Prostate gland (tissue), 2 donors: ENCODE measurements at regions not wholly inside any gene's neighbourhood (a gene's known extent, or its start where the extent isn't known, plus 50 kb on each side); places are given as distances from the start of the nearest gene placed in this dataset.

ENCODE experiments used
- DNase-seq: peaks from one replicate; pipeline ENCODE4 v3.0.0-alpha.2; 2019; ENCODE audit warnings: low spot score
- H3K27ac ChIP-seq, 2 donors: fragments of 200-600 bp; sonication (generic); 2 replicates each; pipeline ENCODE4 v1.5.1; 2017 to 2019
- H3K27me3 ChIP-seq: fragments of 200-600 bp; sonication (generic); replicated peaks from 2 replicates; pipeline ENCODE4 v1.5.1; 2019; ENCODE audit not compliant: insufficient read depth
- H3K36me3 ChIP-seq, 2 donors: fragments of 200-600 bp; sonication (generic); 1 replicate in 1 of 2; 2 replicates in 1 of 2; pipeline versions ENCODE4 v1.5.1 to v1.8.1; 2017 to 2019
- H3K4me1 ChIP-seq: fragments of 200-600 bp; sonication (generic); replicated peaks from 2 replicates; pipeline ENCODE4 v1.5.1; 2019
- H3K4me3 ChIP-seq, 2 donors: fragments of 200-600 bp; sonication (generic); 2 replicates each; pipeline ENCODE4 v1.5.1; 2017 to 2019
- H3K9me3 ChIP-seq: fragments of 200-600 bp; sonication (generic); 2 replicates; pipeline ENCODE4 v1.5.1; 2017
- CTCF ChIP-seq, 4 experiments: fragments of 200-600 bp in 2 of 4; fragments of 450-650 bp in 2 of 4; sonication (generic) in 2 of 4; IDR thresholded peaks; 1 replicate in 3 of 4; 2 replicates in 1 of 4; pipeline ENCODE4 v1.5.1; 2016 to 2019; ENCODE audit warnings: antibody characterized with exemption in 4 of 4, mild to moderate bottlenecking in 2 of 4, moderate library complexity in 2 of 4
- POLR2A ChIP-seq: fragments of 450-650 bp; IDR thresholded peaks from one replicate; pipeline ENCODE4 v1.6.1; 2016; ENCODE audit warnings: antibody characterized with exemption, mild to moderate bottlenecking
- POLR2AphosphoS5 ChIP-seq: sonication (generic); formaldehyde crosslinking; IDR thresholded peaks from one replicate; pipeline ENCODE4 v1.6.1; 2017; ENCODE audit warnings: antibody characterized with exemption
- WGBS: methylation state at CpG from one replicate; pipeline ENCODE4 v1.1.5; 2018; 5-methylcytosine and 5-hydroxymethylcytosine counted together
- intact Hi-C: fragments of 100-400 bp; cut with DNase I; formaldehyde crosslinking; loops from one replicate; pipeline ENCODE4 v1.14.2; 2022

- TF ChIP-seq POLR2A (no peak), CTCF (IDR thresholded peaks at IDR 0.05) (no peak), POLR2AphosphoS5 (no peak)
- Histone ChIP-seq H3K4me1 (no peaks in the 10 kb centered on the region), H3K27ac (no peak overlapping the region), H3K36me3 (no peaks in the 10 kb centered on the region), H3K27me3 (no peaks in the 10 kb centered on the region), H3K9me3 (no peaks in the 10 kb centered on the region), H3K4me3 (no peak overlapping the region)
- DNase-seq: no peak
- intact Hi-C loops: no loop called here
- WGBS: 71% methylated on average over 4 of the region's 4 CpGs
These were observed 275.2 kb downstream of the SATB1 start for GRCh38 chr3:18149935-18150334.

DNA sequence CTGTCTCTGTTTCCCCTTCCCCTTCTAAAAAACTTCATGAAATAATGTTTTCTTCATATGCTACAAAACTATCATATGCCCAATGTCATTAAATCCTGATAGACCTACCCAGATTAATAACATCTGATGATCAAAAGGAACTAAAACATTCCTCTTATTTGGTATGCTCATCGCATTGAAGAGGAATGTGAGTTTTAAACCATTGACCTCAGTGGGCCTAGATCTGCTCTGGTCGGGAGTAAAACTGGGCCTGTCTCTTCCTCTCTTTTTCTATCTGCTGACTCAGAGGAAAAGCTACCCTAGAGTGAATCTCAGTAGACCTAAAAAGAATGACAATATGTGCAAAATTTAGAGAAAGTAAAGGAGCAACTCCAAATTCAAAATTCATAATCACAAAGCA lies 275.8 kb downstream of the SATB1 start:
- Histone ChIP-seq H3K36me3 (no peaks in the 10 kb centered on the region), H3K4me3 (no peak overlapping the region), H3K27me3 (no peaks in the 10 kb centered on the region), H3K4me1 (no peaks in the 10 kb centered on the region), H3K27ac (no peak overlapping the region), H3K9me3 (no peaks in the 10 kb centered on the region)
- DNase-seq: no peak
- 96% methylated on average over 2 of the region's 2 CpGs for WGBS
- intact Hi-C loops: no loop called here
- TF ChIP-seq POLR2AphosphoS5 (no peak), POLR2A (no peak), CTCF (IDR thresholded peaks at IDR 0.05) (no peak)

DNA sequence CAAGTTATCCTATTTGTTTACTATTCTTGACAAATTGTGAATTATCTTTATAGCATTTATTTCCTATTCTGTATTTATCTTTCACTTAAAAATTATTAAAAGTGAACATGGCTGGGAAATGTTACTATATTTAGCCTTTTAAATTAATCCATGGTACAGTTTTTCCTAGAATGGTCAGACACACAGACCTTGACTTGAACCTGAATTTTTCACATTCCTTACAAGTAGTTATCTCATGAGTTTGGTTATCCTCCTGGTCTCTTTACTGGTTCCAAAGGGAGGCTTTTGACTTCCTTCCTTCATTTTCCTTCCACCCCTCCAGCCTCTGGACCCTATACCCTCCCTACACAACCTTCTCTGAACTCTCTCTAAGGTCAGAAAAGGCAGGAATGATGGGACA lies 280.6 kb downstream of the SATB1 start:
- intact Hi-C loops: no loop called here

GRCh38 chr3:18143258-18143780 lies 281.8 kb downstream of the SATB1 start:
- DNase-seq: no peak
- 77% methylated on average over 6 of the region's 6 CpGs for WGBS
- H3K27me3 ChIP-seq: no peaks in the 10 kb centered on the region
- no peaks in the 10 kb centered on the region for H3K4me1 ChIP-seq
- H3K36me3 ChIP-seq: no peaks in the 10 kb centered on the region
- no peaks in the 10 kb centered on the region for H3K9me3 ChIP-seq
- intact Hi-C loops: no loop called here
- TF ChIP-seq POLR2A (no peak), POLR2AphosphoS5 (no peak), CTCF (IDR thresholded peaks at IDR 0.05) (no peak)
- H3K4me3 ChIP-seq: no peak overlapping the region
- no peak overlapping the region for H3K27ac ChIP-seq

More for the DNA sequence above, 280.6 kb downstream of the SATB1 start:
- no peaks in the 10 kb centered on the region for H3K27me3 ChIP-seq
- H3K4me1 ChIP-seq: no peaks in the 10 kb centered on the region
- no peaks in the 10 kb centered on the region for H3K36me3 ChIP-seq
- TF ChIP-seq POLR2A (no peak), POLR2AphosphoS5 (no peak), CTCF (IDR thresholded peaks at IDR 0.05) (no peak)
- no peak for DNase-seq
- H3K9me3 ChIP-seq: no peaks in the 10 kb centered on the region
- H3K4me3 ChIP-seq: no peak overlapping the region
- H3K27ac ChIP-seq: no peak overlapping the region

DNA sequence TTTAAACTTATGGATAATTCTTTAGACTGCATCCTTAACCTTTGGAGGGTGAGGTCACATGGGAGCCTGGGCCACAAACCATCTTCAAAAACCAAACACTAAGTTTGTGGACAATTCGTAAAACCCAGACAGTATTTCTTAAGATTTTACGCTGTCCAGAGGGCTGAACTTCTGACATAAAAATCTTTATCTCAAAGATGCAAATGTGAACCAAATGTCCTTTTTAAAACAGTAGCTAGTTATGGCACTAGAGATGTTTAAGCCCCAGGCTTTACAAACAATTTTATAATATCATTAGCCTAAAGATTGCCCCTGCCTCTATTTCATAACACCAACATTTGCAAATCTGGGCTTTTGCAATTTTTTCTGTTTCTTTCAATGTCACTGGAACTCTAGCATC lies 287.2 kb downstream of the SATB1 start:
- Histone ChIP-seq H3K36me3 (no peaks in the 10 kb centered on the region), H3K9me3 (no peaks in the 10 kb centered on the region), H3K27ac (no peak overlapping the region), H3K4me3 (no peak overlapping the region), H3K27me3 (no peaks in the 10 kb centered on the region), H3K4me1 (no peaks in the 10 kb centered on the region)
- WGBS: 84% methylated on average over 2 of the region's 2 CpGs
- intact Hi-C loops: no loop called here
- TF ChIP-seq CTCF (IDR thresholded peaks at IDR 0.05): no peak
- TF ChIP-seq POLR2A: no peak
- TF ChIP-seq POLR2AphosphoS5: no peak
- DNase-seq: no peak
